PFSK-1 (cell line): ENCODE measurements at regions not wholly inside any gene's neighbourhood (a gene's known extent, or its start where the extent isn't known, plus 50 kb on each side); places are given as distances from the start of the nearest gene placed in this dataset.

Experiments used
- POLR2AphosphoS5 ChIP-seq: IDR thresholded peaks from 2 replicates; pipeline ENCODE4 v1.6.1; 2012; ENCODE audit warnings: low read depth, mild to moderate bottlenecking, control low read depth, low read length, moderate library complexity
- SIN3A ChIP-seq: IDR thresholded peaks from 2 replicates; pipeline ENCODE4 v1.6.1; 2012; ENCODE audit warnings: mild to moderate bottlenecking, low read length, moderate library complexity, borderline replicate concordance; ENCODE audit not compliant: insufficient read depth
- TAF1 ChIP-seq: IDR thresholded peaks from 2 replicates; pipeline ENCODE4 v1.6.1; 2012; ENCODE audit warnings: low read length, control low read depth, borderline replicate concordance; ENCODE audit not compliant: insufficient read depth

DNA sequence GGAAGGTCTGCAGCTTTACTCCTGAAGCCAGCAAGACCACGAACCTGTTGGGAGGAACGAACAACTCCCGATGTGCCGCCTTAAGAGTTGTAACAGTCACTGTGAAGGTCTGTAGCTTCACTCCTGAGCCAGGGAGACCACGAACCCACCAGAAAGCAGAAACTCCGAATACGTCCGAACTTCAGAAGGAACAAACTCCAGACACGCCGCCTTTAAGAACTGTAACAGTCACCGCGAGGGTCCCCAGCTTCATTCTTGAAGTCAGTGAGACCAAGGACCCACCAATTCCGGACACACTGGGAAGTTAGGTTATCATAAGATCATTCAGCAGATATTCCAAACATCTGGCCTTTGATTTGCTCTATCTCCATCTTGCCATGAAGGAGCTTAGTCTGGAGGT lies 1623.0 kb downstream of the SLITRK1 start:
- TF ChIP-seq POLR2AphosphoS5 (no peak), TAF1 (no peak), SIN3A (no peak)
